GM18498 (cell line): ENCODE measurements at regions not wholly inside any gene's neighbourhood (a gene's known extent, or its start where the extent isn't known, plus 50 kb on each side); places are given as distances from the start of the nearest gene placed in this dataset.
"Not testable (repeated sequence)": the region's sequence is repeated elsewhere in the genome, so short reads cannot be mapped to it uniquely, and the experiment has no call there.

Experiments
- ATAC-seq: cut with Tn5 transposase; IDR thresholded peaks from one replicate; pipeline ENCODE4 v1.9.1; 2021; ENCODE audit warnings: mild to moderate bottlenecking, moderate library complexity; ENCODE audit not compliant: unreplicated experiment

DNA sequence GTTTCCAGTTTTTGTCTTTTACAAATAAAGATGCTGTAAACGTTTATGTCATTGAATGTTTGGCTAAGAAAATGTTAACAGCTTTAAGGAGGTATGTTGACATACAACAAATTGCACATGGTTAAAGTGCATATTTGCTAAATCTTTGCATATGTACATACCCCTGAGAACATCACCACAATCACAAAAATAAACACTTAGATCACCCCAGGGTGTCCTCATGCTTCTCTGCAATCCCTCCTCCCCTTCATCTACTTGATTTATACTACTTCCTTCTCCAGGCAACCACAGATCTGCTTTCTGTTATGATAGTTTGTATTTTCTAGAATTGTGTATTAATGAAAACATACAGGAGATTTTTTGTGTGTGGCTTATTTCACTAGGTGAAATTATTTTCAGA is 209.5 kb downstream of the GLRX3 start:
- no peak for ATAC-seq

- ATAC-seq, result no peak
These were observed 214.8 kb downstream of the GLRX3 start for GRCh38 chr10:130350996-130351395.

DNA sequence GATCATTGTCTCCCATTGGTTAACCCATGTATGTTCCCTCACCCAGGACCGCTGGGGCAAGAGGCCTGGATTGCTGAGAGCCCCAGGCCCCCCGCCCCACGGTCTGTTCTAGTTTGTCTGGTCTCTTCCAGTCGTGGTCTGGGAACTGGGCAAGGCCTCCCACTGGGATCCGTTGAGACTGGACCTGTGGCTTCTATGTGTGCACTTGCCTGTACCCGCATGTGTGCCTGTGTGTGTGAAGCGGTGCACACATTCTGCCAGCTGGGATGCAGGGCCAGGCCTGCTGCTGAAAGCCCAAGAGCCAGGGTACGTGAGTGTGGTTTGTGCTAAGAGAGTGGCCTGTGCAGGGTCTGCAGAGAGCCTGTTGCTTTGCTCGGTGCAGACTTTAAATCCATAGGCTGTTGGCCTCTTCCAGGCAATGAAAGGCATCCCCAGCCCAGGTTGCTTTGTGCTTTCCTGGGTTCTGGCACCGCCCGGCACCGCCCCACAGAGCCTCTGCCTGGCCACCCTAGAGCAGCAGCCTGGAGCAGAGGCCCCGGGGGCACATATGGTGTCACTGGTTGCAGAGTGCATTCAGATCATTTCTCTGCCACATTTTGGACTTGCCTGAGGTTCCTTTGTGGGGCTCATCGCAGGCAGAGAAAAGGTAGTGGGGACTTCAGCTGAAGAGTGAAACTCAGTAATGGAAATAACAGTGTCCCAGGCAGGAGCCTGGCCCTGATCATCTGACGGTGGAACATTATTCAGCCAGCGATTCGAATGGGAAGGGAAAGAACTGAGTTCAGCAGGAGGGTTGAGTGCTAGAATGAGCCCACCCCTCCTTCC is 215.5 kb downstream of the GLRX3 start:
- no peak for ATAC-seq

GRCh38 chr10:130352291-130352645 is 216.1 kb downstream of the GLRX3 start:
- no peak for ATAC-seq

GRCh38 chr10:130353928-130354572 is 217.9 kb downstream of the GLRX3 start:
- no peak for ATAC-seq

GRCh38 chr10:130354573-130354954 is 218.4 kb downstream of the GLRX3 start:
- ATAC-seq, result no peak

- no peak for ATAC-seq
These were observed 219.0 kb downstream of the GLRX3 start for GRCh38 chr10:130354976-130355795.

GRCh38 chr10:130356429-130356828 is 220.2 kb downstream of the GLRX3 start:
- ATAC-seq, result not testable (repeated sequence)

DNA sequence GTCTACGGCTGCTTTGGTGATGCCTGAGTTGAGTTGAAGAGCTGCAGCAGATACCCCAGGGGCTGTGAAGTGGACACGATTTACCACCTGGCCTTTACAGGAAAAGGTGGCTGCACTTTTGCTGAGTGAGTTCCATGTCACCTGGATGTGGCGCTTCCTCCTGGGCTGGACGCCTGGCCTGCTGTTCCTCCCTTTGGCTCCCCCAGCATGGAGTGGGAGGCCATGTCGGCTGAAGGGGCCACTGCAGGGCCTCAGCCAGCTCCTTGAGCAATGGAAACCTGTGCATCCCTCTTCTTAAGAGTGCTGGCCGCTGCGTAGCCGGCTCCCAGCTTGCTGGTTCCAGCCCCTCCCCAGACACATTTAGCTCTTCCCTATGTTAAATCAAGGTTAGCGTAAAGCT is 221.0 kb downstream of the GLRX3 start:
- no peak for ATAC-seq

DNA sequence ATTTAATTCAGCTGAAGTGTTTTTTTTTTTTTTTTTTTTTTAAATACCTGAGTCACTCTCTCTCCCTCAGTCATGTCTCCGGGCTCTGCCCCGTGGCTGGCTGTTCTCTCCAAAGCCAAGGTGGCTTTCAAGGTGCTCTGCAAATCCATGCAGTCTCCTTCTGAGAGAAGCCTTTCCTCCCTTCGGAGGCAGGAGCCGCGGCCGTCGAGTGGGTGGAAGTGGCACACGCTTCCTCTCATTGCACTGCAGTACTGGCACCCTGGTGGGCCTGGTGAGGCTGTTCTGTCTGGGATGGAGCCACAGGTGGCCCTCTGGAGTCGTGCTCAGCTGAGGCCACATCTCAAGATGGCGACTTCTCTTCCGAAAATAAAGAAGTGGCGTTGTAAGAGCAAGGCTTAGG is 221.8 kb downstream of the GLRX3 start:
- ATAC-seq, result no peak

- no peak for ATAC-seq
These were observed 222.9 kb downstream of the GLRX3 start for GRCh38 chr10:130358981-130359650.

GRCh38 chr10:130359711-130360110 is 223.5 kb downstream of the GLRX3 start:
- no peak for ATAC-seq

DNA sequence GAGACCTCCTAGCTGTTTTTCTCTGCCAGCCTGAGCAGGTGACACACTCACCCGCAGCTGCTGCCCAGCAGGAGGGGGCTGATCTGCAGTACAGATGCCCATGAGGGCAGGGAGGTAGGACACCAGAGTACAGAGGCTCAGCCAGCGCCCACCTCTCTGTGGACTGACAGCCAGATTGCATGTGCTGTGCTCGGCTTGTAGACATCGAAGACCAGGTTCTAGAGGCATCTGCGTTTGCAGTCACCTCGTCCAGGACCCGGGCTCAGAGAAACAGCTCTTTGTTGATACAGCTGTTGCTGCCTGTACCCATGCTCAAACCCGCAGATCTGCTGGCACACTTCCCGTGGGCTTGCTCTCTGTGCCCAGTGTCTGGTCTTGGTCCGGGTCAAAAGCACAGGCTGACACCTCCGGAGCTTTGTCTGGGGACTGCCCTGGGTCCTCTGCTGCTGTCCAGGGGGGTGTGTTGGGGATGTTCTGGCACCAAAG is 224.7 kb downstream of the GLRX3 start:
- no peak for ATAC-seq

GRCh38 chr10:130361351-130362105 is 225.3 kb downstream of the GLRX3 start:
- no peak for ATAC-seq

GRCh38 chr10:130362308-130362761 is 226.1 kb downstream of the GLRX3 start:
- no peak for ATAC-seq

- no peak for ATAC-seq
These were observed 226.9 kb downstream of the GLRX3 start for GRCh38 chr10:130363051-130363450.

DNA sequence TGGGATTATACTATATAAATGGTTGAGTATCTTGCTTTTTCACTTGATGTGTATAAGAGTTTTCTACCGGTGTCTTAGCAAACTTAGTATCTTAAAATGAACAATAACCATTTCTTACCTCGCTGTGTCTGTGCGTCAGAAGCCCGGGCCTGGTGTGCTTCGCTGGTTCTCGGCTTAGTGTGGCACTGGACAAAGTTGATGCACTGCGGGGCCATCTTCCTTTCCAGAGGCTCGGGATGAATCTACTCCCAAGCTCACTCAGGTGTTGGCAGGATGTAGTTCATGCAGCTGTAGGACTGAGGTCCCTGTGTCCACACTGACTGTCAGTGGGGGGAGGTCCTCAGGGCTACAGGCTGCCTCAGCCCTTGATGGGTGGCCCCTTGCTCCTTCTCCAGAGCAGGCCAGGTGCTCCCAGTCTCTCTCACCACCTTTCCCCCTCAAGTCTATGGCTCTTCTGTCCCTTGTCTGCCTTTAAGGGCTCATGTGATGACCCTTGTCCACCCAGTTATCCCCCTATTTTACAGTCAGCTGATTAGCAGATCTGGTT is 227.8 kb downstream of the GLRX3 start:
- no peak for ATAC-seq

- ATAC-seq, result no peak
These were observed 228.6 kb downstream of the GLRX3 start for GRCh38 chr10:130364631-130365411.
